ENCODE measurements at regions not wholly inside any gene's neighbourhood (a gene's known extent, or its start where the extent isn't known, plus 50 kb on each side); places are given as distances from the start of the nearest gene placed in this dataset.

- POLR2A ChIA-PET, result no interaction called here
- ATAC-seq, result no peak
- H3K4me3 ChIP-seq, result no peak overlapping the region
- peaks cover 19% of the 10 kb centered on the region for H3K4me1 ChIP-seq
- no peak for DNase-seq (ENCODE audit: low read depth in 1 of 2, low spot score in 1 of 2)
- CTCF ChIA-PET, result interaction anchor here (0.6 to 6.1 kb wide), 13 partner anchors 9 to 625 kb away, joined by 3 to 40 read pairs (median 4); no protein-coding TSS in a partner anchor
- H3K27ac ChIP-seq, result peak overlapping the region in 1 of 2 experiments; percentile 14; a peak in 2 of 6 replicates
- TF ChIP-seq ESRRA (IDR thresholded peaks at IDR 0.05; ENCODE audit: borderline replicate concordance, low read length) (no peak), FOXS1 (CRISPR knock-in tag; IDR thresholded peaks at IDR 0.05) (no peak), CBX8 (IDR thresholded peaks at IDR 0.05) (no peak), JUNB (IDR thresholded peaks at IDR 0.05) (no peak), CTCF (IDR thresholded peaks at IDR 0.05) (no peak), CBX2 (IDR thresholded peaks at IDR 0.05; ENCODE audit: borderline replicate concordance, low read depth) (no peak), EHMT2 (IDR thresholded peaks at IDR 0.05; ENCODE audit: low read depth) (no peak), EP300 (IDR thresholded peaks at IDR 0.05) (no peak), RCOR1 (IDR thresholded peaks at IDR 0.05; ENCODE audit: low read depth, low read length) (no peak), POLR2AphosphoS2 (conservative IDR thresholded peaks at IDR 0.05; ENCODE audit: low read length) (no peak), ELK1 (IDR thresholded peaks at IDR 0.05; ENCODE audit: low read depth, low read length) (no peak), MYC (IDR thresholded peaks at IDR 0.05; ENCODE audit: borderline replicate concordance, low read length) (no peak), MAX (IDR thresholded peaks at IDR 0.05) (no peak), CHD4 (IDR thresholded peaks at IDR 0.05; ENCODE audit: borderline replicate concordance) (no peak), USF2 (IDR thresholded peaks at IDR 0.05) (no peak), ZNF302 (CRISPR knock-in tag; IDR thresholded peaks at IDR 0.05) (no peak), E2F6 (IDR thresholded peaks at IDR 0.05; ENCODE audit: borderline replicate concordance, low read depth) (no peak)
- 72% methylated on average over 10 of the region's 10 CpGs for WGBS (ENCODE audit: missing lambda C conversion rate)
- no peak for FAIRE-seq
- no peaks in the 10 kb centered on the region for H3K9me3 ChIP-seq
- H3K4me2 ChIP-seq, result no peak overlapping the region
Observed at GRCh38 chr5:135212361-135213026, 178.5 kb upstream of the PITX1 start.

GRCh38 chr5:135211791-135212190 is 177.8 kb upstream of the PITX1 start:
- H3K4me2 ChIP-seq, result no peak overlapping the region
- FAIRE-seq (no peak), DNase-seq (ENCODE audit: low read depth in 1 of 2, low spot score in 1 of 2) (no peak), ATAC-seq (no peak)
- WGBS (ENCODE audit: missing lambda C conversion rate), result 64% methylated on average over 2 of the region's 2 CpGs
- H3K4me3 ChIP-seq, result no peak overlapping the region
- ChIA-PET POLR2A (no interaction called here), CTCF (interaction anchor here (0.9 to 6.1 kb wide), 11 partner anchors 8 to 291 kb away, joined by 3 to 40 read pairs (median 4); no protein-coding TSS in a partner anchor)
- H3K9me3 ChIP-seq, result no peaks in the 10 kb centered on the region
- peaks cover 19% of the 10 kb centered on the region for H3K4me1 ChIP-seq
- H3K27ac ChIP-seq, result 0 out of 6 replicates have a peak overlapping the region, but pooled peaks of 1 of the 2 experiments have one; percentile 6
- TF ChIP-seq RFX5 (IDR thresholded peaks at IDR 0.05) (no peak), CHD4 (IDR thresholded peaks at IDR 0.05; ENCODE audit: borderline replicate concordance) (no peak), CHD2 (IDR thresholded peaks at IDR 0.05; ENCODE audit: low read length, partially characterized antibody) (no peak), RNF2 (IDR thresholded peaks at IDR 0.05; ENCODE audit: borderline replicate concordance, low read depth) (no peak), ELK1 (IDR thresholded peaks at IDR 0.05; ENCODE audit: low read depth, low read length) (no peak), SREBF2 (IDR thresholded peaks at IDR 0.05) (no peak), HMGXB4 (CRISPR knock-in tag; IDR thresholded peaks at IDR 0.05; ENCODE audit: borderline replicate concordance) (no peak), RAD21 (conservative IDR thresholded peaks at IDR 0.05 in 1 of 2, IDR thresholded peaks at IDR 0.05 in 1 of 2) (no peak), FOXS1 (CRISPR knock-in tag; IDR thresholded peaks at IDR 0.05) (no peak), HES2 (IDR thresholded peaks at IDR 0.05) (no peak), KDM1A (IDR thresholded peaks at IDR 0.05; ENCODE audit: low read depth) (no peak), TP53 (CRISPR knock-in tag; IDR thresholded peaks at IDR 0.05) (no peak), KDM5A (IDR thresholded peaks at IDR 0.05) (no peak)

Measured in A549 (cell line).